ENCODE measurements at regions not wholly inside any gene's neighbourhood (a gene's known extent, or its start where the extent isn't known, plus 50 kb on each side); places are given as distances from the start of the nearest gene placed in this dataset.

GRCh38 chr1:56071351-56071750 is 508.0 kb downstream of the PLPP3 start:
- no peak for DNase-seq (ENCODE audit: low spot score)

GRCh38 chr1:56070601-56071000 is 508.8 kb downstream of the PLPP3 start:
- peak; percentile 25 for DNase-seq (ENCODE audit: low spot score)

GRCh38 chr1:56069824-56070223 is 509.5 kb downstream of the PLPP3 start:
- DNase-seq (ENCODE audit: low spot score): no peak

- peak; percentile 53 for DNase-seq (ENCODE audit: low spot score)
These were observed 510.5 kb downstream of the PLPP3 start for GRCh38 chr1:56068908-56069307.

- DNase-seq (ENCODE audit: low spot score): no peak
These were observed 511.2 kb downstream of the PLPP3 start for GRCh38 chr1:56068210-56068609.

- DNase-seq (ENCODE audit: low spot score): peak; percentile 31
These were observed 513.6 kb downstream of the PLPP3 start for GRCh38 chr1:56065729-56066128.

GRCh38 chr1:56064705-56065104 is 514.7 kb downstream of the PLPP3 start:
- no peak for DNase-seq (ENCODE audit: low spot score)

DNA sequence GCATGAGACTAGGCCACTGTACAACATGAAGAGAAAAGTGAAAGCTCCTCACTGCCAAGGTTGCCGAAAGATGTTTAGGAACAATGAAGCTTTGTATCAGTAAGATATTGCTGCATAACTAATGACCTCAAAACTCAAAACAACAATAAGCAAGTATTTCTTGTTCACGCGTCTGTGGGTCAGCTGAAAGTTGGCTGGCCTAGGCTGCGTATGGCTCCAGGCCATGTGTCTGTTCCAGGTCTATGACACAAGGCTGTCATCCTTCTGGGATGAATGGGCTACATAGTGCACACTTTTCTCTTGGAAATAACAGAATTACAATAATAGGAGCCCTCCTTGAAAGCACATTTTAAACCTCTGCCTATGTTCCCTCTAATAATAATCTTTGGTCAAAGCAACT is 515.9 kb downstream of the PLPP3 start:
- DNase-seq (ENCODE audit: low spot score): no peak

GRCh38 chr1:56062625-56063024 is 516.7 kb downstream of the PLPP3 start:
- DNase-seq (ENCODE audit: low spot score): no peak

- no peak for DNase-seq (ENCODE audit: low spot score)
These were observed 517.5 kb downstream of the PLPP3 start for GRCh38 chr1:56061824-56062223.

- peak; percentile 20 for DNase-seq (ENCODE audit: low spot score)
These were observed 518.5 kb downstream of the PLPP3 start for GRCh38 chr1:56060906-56061305.

DNA sequence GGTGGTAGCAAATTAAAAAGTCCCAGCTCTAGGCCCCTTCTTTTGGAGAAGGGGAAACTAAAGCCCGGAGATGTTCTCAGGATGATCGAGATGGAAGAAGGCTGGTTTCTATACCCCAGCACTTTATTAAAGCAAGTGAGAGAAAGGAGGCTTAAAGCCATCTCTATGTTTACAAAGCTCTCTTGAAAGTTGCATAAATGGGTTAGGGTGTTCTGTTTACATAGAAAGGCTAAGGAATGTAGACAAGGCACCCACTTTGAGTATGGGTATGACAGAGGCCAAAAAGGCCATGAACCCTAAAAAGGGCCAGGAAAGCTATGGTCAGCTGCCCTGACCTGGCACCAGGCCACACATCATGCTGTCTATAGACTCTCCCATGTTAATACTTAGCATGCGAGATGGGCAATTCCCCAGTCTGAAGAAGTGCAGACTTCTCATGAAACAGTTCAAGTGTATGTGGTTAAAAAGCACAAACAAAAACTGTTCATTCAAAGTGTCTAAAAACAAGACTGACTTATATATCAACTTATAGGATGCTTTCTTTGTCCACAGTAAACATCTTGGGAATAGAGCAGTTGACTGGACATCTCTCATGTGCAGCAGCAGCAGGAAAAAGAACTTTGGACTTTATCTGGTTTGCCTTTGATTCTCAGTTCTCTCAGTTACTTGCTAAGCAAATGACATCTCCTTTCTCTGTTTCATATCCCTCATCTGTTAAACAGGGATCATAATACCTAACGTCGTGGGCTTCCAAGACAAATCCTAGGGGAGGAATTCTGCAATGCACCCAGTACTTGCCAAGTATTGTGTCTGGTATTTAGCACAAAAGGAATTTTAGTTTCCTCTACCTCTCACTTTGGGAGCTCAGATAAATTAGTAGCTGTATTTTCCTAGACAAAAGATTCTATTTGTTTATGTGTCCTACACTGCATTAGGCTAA is 521.6 kb downstream of the PLPP3 start:
- DNase-seq (ENCODE audit: low spot score): no peak

DNA sequence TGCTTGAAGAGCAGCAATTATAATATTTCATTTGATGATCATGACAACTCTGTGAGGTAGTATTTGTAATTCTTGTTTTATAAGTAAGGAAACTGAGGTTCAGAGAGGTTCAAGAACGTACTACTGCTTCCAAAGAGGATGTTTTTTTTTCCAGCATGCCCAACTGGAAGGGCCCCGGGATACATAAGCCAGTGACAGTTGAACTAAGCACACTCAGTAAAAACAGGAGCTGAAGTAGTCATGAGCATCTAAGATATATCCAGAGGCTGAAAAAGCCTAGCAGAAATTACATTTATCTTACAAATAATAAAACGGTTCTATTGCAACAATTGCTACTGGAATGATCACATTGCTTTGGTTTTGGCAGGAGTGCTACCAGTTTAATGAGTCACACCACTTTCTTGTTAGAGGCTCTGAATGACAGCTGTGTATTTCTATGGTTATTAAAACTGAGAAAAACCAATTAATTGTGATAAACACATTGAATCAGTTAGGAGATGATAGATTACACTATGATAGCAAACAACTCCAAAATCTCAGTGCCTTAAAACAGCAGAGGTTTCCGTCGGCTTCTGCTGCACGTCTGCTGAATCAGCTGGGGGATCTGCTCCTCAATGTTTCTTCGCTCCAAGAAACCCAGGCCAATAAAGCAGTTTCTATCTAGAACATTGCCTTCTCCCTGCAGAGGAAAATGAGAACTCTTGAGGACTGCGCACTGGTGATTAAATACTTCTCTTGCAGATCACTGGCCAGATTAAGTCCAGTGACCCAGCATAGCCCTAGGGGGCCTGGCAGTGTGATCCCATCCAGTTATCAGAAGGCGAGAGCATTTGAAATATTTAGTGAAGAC is 522.7 kb downstream of the PLPP3 start:
- DNase-seq (ENCODE audit: low spot score): peak; percentile 52

DNA sequence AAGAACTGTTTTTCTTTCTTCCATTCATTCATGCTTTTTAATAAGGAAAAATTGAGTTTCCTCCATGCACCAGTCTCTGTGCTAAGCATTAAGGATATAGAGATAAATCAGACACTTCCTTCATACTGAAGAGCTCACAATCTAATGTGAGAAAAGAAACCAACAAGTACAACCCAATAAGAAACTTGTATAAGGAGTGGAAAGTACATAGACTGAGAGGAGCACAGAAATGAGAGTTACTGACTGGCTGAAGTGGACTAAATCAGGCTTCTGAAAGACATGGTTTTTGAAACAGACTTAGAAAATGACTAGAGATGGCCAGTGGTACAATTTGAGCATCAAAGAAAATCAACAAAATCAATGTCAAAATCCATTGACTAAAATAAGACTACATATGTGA is 524.4 kb downstream of the PLPP3 start:
- DNase-seq (ENCODE audit: low spot score): no peak

DNA sequence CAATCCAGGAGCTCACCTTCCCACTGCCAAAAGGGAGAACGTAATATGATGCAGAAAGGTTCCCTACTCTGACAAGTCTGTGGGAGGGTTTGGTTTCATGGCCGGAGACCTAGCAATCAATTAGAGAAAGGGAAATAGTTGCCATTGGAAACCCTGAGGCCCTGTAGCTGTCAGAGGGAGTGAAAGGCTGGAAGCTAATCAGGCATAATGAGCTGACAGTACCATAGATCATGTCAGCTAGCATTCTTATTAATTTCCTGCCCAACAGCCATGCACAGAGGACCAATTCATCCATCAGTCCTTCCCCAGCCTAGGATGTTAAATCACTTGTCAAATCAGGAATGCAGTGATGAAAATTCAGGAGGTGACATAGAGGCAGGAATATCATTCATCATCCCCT is 527.3 kb downstream of the PLPP3 start:
- DNase-seq (ENCODE audit: low spot score): no peak

DNA sequence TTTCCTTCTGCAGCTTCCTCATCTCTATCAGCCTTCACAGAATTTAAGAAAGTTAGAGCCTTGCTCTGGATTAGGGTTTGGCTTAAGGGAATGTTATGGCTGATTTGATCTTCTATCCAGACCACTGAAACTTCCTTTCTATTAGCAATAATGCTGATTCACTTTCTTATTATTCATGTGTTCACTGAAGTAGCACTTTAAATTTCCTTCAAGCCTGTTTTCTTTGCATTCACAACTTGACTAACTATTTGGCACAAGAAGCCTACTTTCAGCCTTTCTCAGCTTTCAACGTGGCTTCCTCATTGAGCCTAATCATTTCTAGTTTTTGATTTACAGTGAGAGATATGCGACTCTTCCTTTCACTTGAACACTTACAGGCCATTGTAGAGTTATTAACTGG is 528.5 kb downstream of the PLPP3 start:
- DNase-seq (ENCODE audit: low spot score): no peak

DNA sequence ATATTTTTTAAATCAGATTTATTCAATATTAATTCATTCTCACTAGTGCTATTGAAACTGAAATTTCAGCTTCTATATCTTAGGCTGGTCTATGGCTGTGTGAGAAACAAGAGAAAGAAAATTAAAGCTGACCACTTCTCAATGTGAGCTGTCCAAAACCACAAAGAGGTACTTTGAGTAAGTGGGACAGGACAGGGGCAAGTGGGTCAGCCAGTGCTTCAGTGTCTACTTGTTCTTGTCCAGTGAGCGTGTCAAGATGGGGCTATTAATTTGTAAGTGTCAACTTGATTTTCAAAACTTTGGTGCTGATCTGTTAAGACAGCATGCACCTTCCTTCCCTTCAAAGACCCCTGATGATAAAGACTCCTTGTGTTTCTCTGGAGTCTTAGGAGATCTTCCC is 533.9 kb downstream of the PLPP3 start:
- no peak for DNase-seq (ENCODE audit: low spot score)

GRCh38 chr1:56045062-56045461 is 534.3 kb downstream of the PLPP3 start:
- no peak for DNase-seq (ENCODE audit: low spot score)

GRCh38 chr1:56036479-56036878 is 542.9 kb downstream of the PLPP3 start:
- no peak for DNase-seq (ENCODE audit: low spot score)

GRCh38 chr1:56034847-56035481 is 544.4 kb downstream of the PLPP3 start:
- no peak for DNase-seq (ENCODE audit: low spot score)

DNA sequence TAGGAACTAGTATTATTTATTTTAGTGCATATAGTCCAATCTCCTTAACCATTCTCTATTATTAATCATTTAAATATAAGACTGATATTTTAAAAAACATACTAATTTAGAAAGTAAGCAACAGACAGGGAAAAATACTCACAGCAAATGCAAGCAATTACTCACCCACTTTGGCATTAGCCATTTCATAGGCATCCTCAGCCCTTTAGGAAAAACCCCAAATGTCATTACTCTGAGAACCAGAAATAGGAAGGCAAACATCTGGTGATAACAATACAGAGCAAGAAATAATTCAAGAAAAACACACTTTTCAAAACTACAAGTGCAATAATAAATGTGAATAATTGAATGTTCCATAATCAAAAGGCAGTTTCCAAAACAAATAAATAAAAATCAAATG is 545.1 kb downstream of the PLPP3 start:
- peak; percentile 64 for DNase-seq (ENCODE audit: low spot score)

DNA sequence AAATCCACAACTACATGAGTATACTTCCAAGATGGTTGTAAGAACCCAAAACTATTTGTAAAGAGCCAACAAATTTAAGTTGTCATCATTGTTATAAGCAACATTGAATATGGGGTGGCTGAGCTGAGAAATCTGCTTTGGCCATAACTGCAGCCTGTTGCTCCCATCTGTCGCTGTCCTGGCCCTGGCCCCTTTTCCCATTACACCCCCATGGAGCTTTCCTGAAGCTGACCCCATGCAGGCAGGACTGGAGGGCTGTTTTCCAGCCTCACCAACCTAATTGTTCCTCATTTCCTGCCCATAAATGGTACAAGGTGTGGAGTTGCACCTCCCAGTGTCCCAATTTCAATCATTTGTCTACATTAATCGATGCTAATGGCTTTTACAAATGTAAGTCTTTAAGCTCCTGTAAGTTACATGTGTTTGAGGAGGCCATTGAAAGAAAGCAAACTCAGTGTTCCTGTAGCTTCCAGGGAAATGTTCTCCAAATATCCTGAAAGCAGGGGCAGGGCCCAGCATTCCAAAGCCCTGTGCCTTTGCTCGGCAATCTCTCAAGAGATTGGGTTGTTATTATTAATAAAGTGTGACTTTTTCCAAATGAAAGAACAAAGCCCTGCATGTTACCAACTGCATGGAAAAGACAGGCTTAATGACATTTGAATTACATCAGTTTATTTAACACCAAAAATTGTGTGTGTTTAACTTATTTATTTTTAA is 545.9 kb downstream of the PLPP3 start:
- DNase-seq (ENCODE audit: low spot score): peak; percentile 25
